Parathyroid adenoma (tissue), 2 donors: ENCODE measurements at regions not wholly inside any gene's neighbourhood (a gene's known extent, or its start where the extent isn't known, plus 50 kb on each side); places are given as distances from the start of the nearest gene placed in this dataset.
"Not testable (repeated sequence)": the region's sequence is repeated elsewhere in the genome, so short reads cannot be mapped to it uniquely, and the experiment has no call there.

ENCODE experiments used
- H2AFZ ChIP-seq: fragments of 300-600 bp; sonication (generic); one replicate; pipeline ENCODE4 v1.7.0; 2017; ENCODE audit warnings: antibody characterized with exemption, mild to moderate bottlenecking
- H3K27ac ChIP-seq: fragments of 300-600 bp; sonication (generic); one replicate; pipeline ENCODE4 v1.7.0; 2017
- H3K27me3 ChIP-seq: fragments of 300-600 bp; sonication (generic); one replicate; pipeline ENCODE4 v1.7.0; 2017; ENCODE audit warnings: low read length; ENCODE audit not compliant: control insufficient read depth, insufficient read depth
- H3K36me3 ChIP-seq: fragments of 300-600 bp; sonication (generic); one replicate; pipeline ENCODE4 v1.7.0; 2017; ENCODE audit warnings: low read length; ENCODE audit not compliant: control insufficient read depth, insufficient read depth
- H3K4me1 ChIP-seq: fragments of 300-600 bp; sonication (generic); one replicate; pipeline ENCODE4 v1.7.0; 2017; ENCODE audit warnings: control low read depth
- H3K4me2 ChIP-seq: fragments of 300-600 bp; sonication (generic); one replicate; pipeline ENCODE4 v1.7.0; 2017; ENCODE audit warnings: low read length
- H3K4me3 ChIP-seq: fragments of 300-600 bp; sonication (generic); one replicate; pipeline ENCODE4 v1.7.0; 2017; ENCODE audit warnings: low read depth, low read length
- H3K79me2 ChIP-seq: fragments of 300-600 bp; sonication (generic); one replicate; pipeline ENCODE4 v1.7.0; 2017; ENCODE audit warnings: control low read depth
- H3K9ac ChIP-seq: fragments of 300-600 bp; sonication (generic); one replicate; pipeline ENCODE4 v1.7.0; 2017; ENCODE audit warnings: mild to moderate bottlenecking
- H3K9me3 ChIP-seq: fragments of 300-600 bp; sonication (generic); one replicate; pipeline ENCODE4 v1.7.0; 2017; ENCODE audit warnings: low read length; ENCODE audit not compliant: control insufficient read depth
- CTCF ChIP-seq: fragments of 300-600 bp; sonication (generic); IDR thresholded peaks from one replicate; pipeline ENCODE4 v1.7.0; 2017; ENCODE audit warnings: antibody characterized with exemption, mild to moderate bottlenecking
- donor health status: primary hyperparathyroidism.

DNA sequence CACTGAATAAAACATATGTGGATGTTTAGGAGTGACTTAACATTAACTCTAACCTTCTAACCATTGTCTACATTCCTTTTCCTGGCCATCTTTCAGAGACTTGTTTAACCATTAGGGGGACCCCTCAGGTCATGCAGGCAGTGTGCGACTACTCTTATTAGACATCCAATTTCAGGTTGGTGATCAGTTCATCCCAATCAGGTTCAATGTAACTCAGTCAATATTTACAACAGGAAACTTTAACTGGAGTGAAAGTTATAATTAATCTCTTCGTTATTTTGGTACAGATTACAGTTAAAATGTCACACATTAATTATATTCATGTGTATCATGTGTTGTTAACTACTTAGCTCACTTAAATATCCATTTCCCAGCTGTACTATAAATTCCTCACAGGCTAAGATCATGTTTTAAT is 68.8 kb upstream of the RGS1 start:
- Histone ChIP-seq H3K27ac (no peak overlapping the region), H3K4me1 (no peaks in the 10 kb centered on the region), H3K9me3 (no peaks in the 10 kb centered on the region), H3K9ac (no peak overlapping the region), H3K36me3 (no peaks in the 10 kb centered on the region), H3K27me3 (no peaks in the 10 kb centered on the region), H3K79me2 (no peaks in the 10 kb centered on the region), H2AFZ (no peak overlapping the region), H3K4me3 (no peak overlapping the region), H3K4me2 (no peak overlapping the region)
- no peak for TF ChIP-seq CTCF

GRCh38 chr1:192512426-192513162 is 63.0 kb upstream of the RGS1 start:
- Histone ChIP-seq H3K4me1 (no peaks in the 10 kb centered on the region), H3K4me2 (no peak overlapping the region), H3K9me3 (no peaks in the 10 kb centered on the region), H2AFZ (no peak overlapping the region), H3K27me3 (no peaks in the 10 kb centered on the region), H3K9ac (no peak overlapping the region), H3K36me3 (no peaks in the 10 kb centered on the region), H3K79me2 (no peaks in the 10 kb centered on the region), H3K27ac (no peak overlapping the region), H3K4me3 (no peak overlapping the region)
- no peak for TF ChIP-seq CTCF

- H3K4me3 ChIP-seq = no peak overlapping the region
- H3K9ac ChIP-seq = no peak overlapping the region
- H3K9me3 ChIP-seq = no peaks in the 10 kb centered on the region
- no peak overlapping the region for H2AFZ ChIP-seq
- no peaks in the 10 kb centered on the region for H3K79me2 ChIP-seq
- no peaks in the 10 kb centered on the region for H3K27me3 ChIP-seq
- H3K27ac ChIP-seq = no peak overlapping the region
- H3K4me1 ChIP-seq = no peaks in the 10 kb centered on the region
- TF ChIP-seq CTCF = no peak
- no peak overlapping the region for H3K4me2 ChIP-seq
- H3K36me3 ChIP-seq = no peaks in the 10 kb centered on the region
These were observed 62.4 kb upstream of the RGS1 start for GRCh38 chr1:192513196-192513595.

DNA sequence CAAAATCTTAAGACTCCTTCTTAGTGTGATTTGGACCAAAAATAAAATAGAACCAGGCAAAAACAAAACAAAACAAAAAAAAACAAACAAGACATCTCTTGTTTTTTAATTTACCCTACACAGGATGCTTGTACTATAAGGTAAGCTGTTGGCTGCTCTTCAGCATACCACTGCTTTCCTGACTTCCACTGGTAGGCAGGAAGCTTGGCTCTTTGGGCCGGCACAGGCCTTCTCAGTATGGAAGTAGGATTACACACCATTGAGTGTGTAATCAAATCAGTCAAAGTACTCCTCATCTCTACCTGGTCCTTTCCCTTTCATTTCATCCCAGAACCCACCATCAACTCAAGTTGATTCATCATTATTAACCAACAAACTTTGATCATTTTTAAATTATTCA is 61.9 kb upstream of the RGS1 start:
- no peaks in the 10 kb centered on the region for H3K9me3 ChIP-seq
- no peaks in the 10 kb centered on the region for H3K79me2 ChIP-seq
- no peaks in the 10 kb centered on the region for H3K4me1 ChIP-seq
- no peak overlapping the region for H3K4me3 ChIP-seq
- H2AFZ ChIP-seq = no peak overlapping the region
- H3K27ac ChIP-seq = no peak overlapping the region
- no peak for TF ChIP-seq CTCF
- no peaks in the 10 kb centered on the region for H3K27me3 ChIP-seq
- H3K9ac ChIP-seq = no peak overlapping the region
- no peaks in the 10 kb centered on the region for H3K36me3 ChIP-seq
- no peak overlapping the region for H3K4me2 ChIP-seq

- Histone ChIP-seq H3K27ac (no peak overlapping the region), H3K9me3 (no peaks in the 10 kb centered on the region), H3K27me3 (no peaks in the 10 kb centered on the region), H3K4me2 (no peak overlapping the region), H2AFZ (no peak overlapping the region), H3K4me1 (no peaks in the 10 kb centered on the region), H3K4me3 (no peak overlapping the region), H3K36me3 (no peaks in the 10 kb centered on the region), H3K79me2 (no peaks in the 10 kb centered on the region), H3K9ac (no peak overlapping the region)
- no peak for TF ChIP-seq CTCF
These were observed 58.7 kb upstream of the RGS1 start for GRCh38 chr1:192516776-192517297.

- H3K27me3 ChIP-seq, H3K36me3 ChIP-seq, H3K9me3 ChIP-seq, H3K4me1 ChIP-seq, H3K4me3 ChIP-seq, H3K27ac ChIP-seq, H3K79me2 ChIP-seq, H3K9ac ChIP-seq, H3K4me2 ChIP-seq, H2AFZ ChIP-seq: not testable (repeated sequence)
These were observed 57.7 kb upstream of the RGS1 start for GRCh38 chr1:192517716-192518355.
